Activated CD4-positive, CD25-positive, alpha-beta regulatory T cell treated with anti-CD3 and anti-CD28 coated beads, Interleukin-2, amount 50 U/mL, for 24 hours (primary cell): ENCODE measurements at regions not wholly inside any gene's neighbourhood (a gene's known extent, or its start where the extent isn't known, plus 50 kb on each side); places are given as distances from the start of the nearest gene placed in this dataset.

Source experiments
- ATAC-seq, 2 donors: fragments of 150-1000 bp; cut with Tn5 transposase; one replicate each; pipeline ENCODE4 v1.10.0; 2021; ENCODE audit warnings: mild to moderate bottlenecking in 1 of 2, moderate library complexity in 1 of 2

DNA sequence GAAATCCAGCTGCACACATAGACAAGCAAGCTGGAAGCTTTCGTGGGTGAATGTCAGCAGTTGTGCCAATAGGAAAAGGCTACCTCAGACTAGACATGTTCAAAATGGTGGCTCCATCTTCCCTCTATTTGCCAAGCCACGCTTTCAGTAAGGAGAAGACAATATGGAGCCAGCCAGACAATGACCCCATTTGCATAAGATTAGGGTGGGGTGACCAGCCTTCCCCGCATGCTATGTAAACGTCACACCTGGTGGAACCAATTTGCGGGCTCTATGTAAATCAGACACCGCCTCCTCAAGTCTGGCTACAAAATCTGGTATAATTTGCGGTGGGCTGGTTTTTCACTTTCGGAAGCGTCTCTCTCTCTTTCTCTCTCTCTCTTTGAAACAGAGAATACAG is 297.4 kb upstream of the PCDH15 start:
- no peak for ATAC-seq

DNA sequence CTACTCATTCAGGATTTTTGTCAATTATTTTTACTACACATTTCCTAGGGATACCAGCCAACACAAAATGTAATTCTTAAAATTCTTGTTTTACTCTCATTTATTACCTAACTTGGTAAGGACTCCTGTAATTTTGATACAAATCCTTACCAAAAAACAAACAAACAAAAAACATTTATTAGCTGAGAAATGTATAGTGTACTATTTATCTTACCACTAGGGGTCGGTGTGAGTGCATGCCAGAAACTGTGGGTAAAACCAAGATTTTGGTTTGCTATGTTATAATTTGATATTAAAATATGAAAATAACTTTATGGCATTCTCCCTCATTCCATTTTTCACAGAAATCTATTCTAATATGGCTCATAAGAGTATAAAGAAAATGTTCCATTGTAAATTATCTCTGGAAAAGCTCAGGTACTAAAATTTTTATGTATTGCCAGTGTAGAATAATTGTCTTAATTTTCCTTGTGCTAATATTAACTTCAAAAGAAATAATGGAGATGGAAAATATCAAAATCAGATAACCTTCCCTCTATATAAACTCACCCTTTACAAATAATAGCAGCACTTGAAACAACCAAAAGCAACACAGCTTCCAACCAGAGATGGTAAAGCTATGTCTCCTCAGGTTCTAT is 290.8 kb upstream of the PCDH15 start:
- ATAC-seq: no peak

DNA sequence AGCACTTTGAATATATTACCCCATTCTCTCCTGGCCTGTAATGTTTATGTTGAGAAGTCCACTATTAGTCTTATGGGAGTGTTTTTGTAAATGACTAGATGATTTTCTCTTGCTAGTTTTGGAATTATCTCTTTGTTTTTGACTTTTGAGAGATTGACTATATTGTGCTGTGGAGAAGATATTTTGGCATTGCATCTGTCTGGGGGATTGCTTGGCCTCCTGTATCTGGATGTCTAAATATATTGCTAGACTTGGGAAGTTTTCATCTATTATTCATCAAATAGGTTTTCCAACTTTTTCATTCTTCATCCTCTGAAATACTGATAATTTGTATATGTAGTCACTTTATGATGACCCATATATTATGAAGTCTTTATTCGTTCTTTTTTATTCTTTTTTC is 277.1 kb upstream of the PCDH15 start:
- no peak for ATAC-seq

- no peak for ATAC-seq
Observed at GRCh38 chr10:55065185-55065584, 264.2 kb upstream of the PCDH15 start.

GRCh38 chr10:55063811-55064210 is 262.8 kb upstream of the PCDH15 start:
- no peak for ATAC-seq

DNA sequence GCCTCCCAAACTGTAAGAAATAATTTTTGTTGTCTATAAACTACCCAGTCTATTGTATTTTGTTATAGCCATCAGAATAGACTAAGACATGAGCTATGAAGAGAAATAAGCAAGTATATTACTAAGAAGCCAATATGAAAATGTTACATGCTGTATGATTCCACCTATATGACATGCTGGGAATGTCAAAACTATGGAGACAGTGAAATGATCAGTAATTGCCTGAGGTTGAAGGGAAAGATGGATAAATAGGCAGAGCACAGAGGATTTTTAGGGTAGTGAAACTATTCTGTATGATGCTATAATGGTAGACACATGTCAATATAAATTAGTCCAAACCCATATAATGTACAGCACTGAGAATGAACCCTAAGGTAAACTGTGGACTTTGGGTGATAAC is 261.3 kb upstream of the PCDH15 start:
- no peak for ATAC-seq

DNA sequence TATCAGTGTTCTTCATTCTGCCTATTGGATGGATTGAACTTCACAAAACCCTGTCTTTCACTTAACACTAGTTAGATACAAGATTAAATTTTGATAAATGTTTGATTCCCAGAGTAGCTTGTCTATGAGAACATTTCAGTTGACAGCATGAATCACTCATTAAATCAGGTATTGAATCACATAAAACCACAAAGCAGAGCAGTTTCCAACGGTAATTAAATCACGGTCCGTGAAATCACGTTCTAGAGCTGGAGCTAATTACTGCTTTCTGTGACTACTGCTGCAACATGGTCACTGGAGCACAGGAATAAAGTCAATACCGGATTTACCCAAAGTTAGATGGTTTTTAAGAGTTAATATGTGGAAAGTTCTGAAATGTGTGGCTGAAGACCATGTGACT is 257.8 kb upstream of the PCDH15 start:
- ATAC-seq: no peak

DNA sequence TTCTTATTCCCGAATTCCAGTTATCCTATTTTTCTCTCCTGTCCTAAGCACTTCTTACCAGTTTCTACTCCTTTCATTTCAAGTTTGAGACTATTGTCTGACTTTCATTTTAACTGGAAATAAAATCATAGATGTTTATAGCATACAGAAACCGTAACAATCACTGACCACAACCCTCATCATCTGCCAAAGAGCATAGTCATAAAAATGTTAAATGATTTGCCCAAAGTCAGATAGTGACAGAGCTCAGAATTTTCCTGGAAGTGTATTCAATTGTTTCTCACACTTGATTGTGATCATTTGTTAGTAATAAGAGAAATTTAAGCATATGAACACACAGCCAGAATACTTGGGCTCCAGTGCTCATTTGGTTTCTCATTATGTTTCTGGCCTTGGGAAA is 250.5 kb upstream of the PCDH15 start:
- no peak for ATAC-seq

GRCh38 chr10:55048830-55049498 is 247.9 kb upstream of the PCDH15 start:
- no peak for ATAC-seq

DNA sequence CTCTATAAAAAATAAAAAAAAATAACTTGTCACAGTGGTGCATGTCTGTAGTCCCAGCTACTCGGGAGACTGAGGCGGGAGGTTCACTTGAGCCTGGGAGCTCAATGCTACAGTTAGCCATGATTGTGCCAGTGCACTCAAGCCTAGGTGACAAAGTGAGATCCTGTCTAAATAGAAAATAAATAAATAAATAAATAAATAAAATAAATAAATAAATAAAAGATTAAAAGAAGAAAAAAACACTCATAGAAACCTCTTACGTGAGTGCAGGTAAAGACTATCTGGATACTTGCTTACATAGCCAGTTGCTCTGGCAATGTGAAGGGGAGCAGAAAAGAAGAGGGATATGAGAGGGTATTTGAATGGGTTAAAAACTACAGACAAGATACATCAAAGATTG is 242.5 kb upstream of the PCDH15 start:
- ATAC-seq: no peak

DNA sequence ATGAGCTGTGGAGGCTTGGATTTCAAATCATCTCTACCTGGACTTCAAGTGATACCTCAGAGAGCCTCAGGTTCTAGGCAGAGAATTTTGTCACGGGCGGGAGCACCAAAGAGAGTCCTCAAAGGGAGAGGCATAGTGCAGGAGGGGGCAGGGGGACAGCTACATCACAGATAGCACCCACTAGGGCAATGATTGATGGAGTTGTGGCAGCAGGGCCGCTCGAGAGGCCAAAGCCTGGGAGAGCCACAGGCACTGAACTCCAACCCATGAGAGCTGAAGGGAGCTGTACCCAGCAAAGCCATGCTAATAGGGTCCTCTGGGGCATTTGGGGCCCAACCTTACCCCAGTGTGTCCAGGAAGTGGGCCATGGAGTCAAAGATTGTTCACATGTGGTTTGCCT is 232.0 kb upstream of the PCDH15 start:
- no peak for ATAC-seq

DNA sequence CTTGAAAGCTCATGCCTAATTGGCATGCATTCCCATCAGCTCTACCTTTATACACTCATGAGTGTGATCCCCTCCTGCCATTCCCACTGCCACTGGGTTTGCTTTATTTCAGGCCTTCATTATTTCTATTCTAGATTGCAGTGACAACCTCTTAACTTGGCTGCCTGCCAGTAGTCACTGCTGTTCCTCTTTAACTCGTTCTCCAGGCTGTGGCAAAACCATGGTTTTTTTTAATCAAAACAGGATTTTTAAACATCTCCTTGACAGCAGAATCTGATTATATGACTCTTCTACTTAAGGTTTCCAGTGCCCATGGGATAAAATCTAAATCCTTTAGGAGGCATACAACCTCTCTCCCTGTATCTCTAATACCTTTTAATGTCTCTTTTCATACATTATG is 223.7 kb upstream of the PCDH15 start:
- no peak for ATAC-seq

GRCh38 chr10:55019439-55019838 is 218.4 kb upstream of the PCDH15 start:
- no peak for ATAC-seq

DNA sequence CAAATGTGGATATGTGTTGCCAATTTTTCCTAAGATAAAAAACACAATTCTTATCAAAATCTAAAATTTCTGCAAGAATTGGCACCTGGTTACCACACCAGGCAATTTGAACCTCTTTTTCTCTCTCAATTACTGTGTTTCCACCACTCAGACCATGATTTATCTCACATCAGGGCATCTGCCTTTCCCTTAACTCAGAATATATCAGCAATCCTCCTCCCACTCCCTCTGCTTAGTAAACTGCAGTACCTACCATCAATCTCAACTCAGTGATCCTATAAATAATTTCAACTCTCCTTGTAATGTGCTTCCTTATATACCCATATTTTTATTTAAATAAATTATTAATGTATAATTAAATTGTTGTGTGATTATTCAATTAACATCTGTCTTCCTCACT is 212.3 kb upstream of the PCDH15 start:
- ATAC-seq: no peak

DNA sequence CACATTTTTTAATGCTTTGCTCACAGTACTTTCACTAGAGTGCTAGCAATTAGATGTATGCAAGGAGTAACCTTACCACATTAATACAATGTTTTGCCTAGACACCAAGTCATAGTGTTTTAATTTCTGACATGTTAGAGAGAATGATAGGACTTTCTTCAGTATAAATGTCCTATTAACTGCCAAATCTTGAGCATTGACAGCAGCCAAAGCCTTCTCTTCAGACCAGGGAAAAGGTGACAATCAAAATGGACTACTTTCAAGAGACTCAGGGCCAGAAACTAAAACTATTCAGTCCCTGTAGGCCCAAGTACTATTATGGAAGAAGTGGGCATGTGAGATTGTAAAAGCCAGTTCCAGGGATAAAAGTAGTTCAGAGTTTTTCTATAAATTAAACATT is 201.4 kb upstream of the PCDH15 start:
- no peak for ATAC-seq

GRCh38 chr10:55001422-55001821 is 200.4 kb upstream of the PCDH15 start:
- no peak for ATAC-seq

GRCh38 chr10:54993148-54993547 is 192.1 kb upstream of the PCDH15 start:
- no peak for ATAC-seq

GRCh38 chr10:54985732-54986131 is 184.7 kb upstream of the PCDH15 start:
- ATAC-seq: no peak

DNA sequence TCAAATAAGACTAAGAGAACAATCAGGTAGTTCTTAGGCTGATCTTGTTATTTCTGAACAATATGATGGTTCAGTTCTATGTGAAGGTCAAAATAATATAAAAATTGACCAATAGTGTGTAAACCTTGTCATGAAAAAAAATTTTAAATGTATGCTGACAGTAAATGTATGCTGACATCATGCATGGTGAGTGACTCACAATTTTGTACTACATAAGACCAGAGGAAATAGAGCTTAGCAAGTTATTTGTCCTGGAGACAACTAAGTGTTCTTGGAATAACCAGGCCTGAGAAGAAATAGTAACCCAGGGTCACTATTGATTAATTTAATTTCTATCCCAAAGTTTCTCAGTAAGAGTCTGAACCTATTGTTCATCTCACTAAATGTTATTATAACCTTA is 182.2 kb upstream of the PCDH15 start:
- no peak for ATAC-seq

DNA sequence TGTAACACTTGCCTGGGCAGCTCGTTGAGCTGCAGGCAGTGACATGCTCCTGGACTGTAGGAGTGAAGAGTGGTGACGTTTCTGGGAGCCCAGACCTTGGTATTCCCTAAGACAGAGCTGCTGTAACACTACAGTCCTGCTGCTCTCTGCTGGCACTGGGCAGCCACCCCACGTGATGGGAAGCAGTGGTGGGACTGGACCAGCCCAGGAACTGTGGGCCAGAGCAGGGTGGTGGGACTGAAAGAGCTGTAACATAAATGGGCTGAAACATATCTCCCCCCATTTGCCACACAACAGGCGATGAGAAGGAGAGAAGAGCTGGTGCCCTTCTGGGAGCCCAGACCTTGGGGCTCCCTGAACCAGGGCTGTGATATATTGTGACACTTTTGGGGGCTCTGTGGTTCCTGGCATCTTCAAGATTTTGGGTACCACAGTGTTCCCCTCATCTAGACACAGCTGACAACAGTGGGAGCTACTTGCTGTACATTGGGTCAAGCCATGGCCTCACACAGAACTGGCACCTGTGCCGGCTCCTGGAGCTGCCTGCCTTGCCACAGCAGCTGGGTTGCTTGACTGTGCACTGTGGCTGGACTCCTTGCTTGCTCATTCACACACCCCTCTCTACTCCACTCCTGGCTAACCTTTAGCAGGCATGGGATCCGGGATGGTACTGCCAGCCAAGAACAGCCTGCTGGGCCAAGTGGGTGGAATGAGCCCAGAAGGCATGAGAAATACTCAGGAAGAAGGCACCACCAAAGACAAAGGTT is 161.3 kb upstream of the PCDH15 start:
- no peak for ATAC-seq

DNA sequence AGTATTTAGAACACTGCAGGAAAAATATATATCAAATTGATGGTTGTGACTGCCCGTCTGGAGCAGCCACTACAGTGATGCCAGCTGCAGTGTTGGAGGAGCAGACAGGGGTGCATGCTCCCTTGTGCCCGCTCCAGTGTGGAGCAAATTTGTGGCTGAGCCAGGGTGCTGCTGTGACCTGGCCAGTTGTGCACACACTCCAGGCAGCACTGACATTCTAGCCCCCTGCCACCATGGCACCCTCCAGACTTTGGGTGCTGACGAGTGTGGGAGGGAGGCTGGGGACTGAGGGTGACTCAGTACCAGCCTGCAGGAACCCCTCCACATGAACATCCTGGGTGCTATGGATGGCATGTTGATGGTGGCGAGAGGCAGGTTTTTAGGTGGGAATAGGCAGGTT is 160.0 kb upstream of the PCDH15 start:
- peak in 1 of 2 donors; percentile 17 for ATAC-seq

- no peak for ATAC-seq
Observed at GRCh38 chr10:54958844-54959243, 157.8 kb upstream of the PCDH15 start.

DNA sequence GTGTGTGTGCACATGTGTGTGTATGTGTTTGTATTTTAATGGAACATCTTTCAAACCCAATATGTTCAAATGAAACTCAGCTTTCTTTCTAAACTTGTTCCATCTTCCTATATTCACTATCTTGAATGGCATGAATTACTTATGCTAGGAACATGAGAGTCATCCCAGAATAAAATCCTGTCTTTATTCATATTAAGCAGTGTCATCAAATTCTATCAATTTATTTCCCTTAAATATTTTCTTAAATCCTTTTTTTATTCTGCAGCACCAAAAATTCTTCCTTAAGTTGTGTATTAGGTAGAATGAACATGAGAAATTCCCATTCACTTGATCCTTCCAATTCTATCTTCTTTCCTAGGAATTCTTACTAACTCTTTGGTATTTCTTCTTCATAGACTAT is 146.6 kb upstream of the PCDH15 start:
- no peak for ATAC-seq

GRCh38 chr10:54940418-54940817 is 139.4 kb upstream of the PCDH15 start:
- ATAC-seq: no peak
